ENCODE measurements at regions not wholly inside any gene's neighbourhood (a gene's known extent, or its start where the extent isn't known, plus 50 kb on each side); places are given as distances from the start of the nearest gene placed in this dataset.
"Not testable (repeated sequence)": the region's sequence is repeated elsewhere in the genome, so short reads cannot be mapped to it uniquely, and the experiment has no call there.

DNA sequence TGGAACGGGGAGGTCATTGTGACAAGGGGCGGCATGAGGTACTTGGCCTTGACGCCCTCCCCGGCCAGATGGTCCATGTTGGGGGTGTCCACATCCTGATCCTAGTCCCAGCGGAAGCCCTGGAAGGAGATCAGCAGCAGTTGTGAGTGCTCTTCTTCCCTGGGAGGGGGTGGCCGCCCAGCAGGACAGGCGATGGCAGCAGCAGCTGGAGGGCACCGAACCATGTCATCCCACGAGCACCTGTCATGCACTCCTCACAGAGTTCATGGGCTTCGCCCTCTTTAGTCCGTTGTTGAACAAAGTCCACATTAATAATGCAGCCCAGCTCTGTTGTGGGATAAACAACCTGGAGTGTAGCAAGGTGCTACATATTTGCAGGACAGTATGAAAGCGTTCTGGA, 130.7 kb downstream of the UNC93B1 start:
- not testable (repeated sequence) for TF ChIP-seq YY1 (IDR thresholded peaks at IDR 0.05; ENCODE audit: insufficient read depth, insufficient read length); SUZ12 (IDR thresholded peaks at IDR 0.05; ENCODE audit: extremely low read depth, insufficient read depth, insufficient read length)
